ENCODE measurements at regions not wholly inside any gene's neighbourhood (a gene's known extent, or its start where the extent isn't known, plus 50 kb on each side); places are given as distances from the start of the nearest gene placed in this dataset.

DNA sequence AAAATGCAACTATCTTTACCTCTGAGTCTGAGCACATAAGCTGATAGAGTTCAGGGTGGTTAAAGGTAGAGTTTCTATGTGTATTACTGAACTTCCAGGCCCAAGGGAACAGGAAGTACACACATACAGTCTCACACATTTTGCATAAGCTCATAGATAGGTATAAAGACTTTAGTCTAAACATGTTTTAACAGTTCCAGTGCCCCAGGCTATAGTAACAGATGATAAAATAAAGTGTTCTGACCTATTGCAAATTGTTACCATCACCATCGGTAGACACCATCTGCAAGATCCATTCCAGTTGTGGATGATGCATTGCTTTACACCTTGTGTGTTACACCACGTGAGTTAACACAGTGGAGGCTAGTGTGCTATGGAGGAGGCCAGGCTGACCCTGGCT, 95.8 kb downstream of the TMEM174 start:
- ChIA-PET CTCF (no interaction called here), SMC1A (ENCODE audit: uncharacterized antibody, unreplicated experiment) (interaction anchor here (0.5 kb wide), 1 partner anchor 44 kb away, joined by 4 read pairs; no protein-coding TSS in a partner anchor)
- 33% methylated on average over 2 of the region's 2 CpGs for WGBS (ENCODE audit: insufficient coverage, insufficient replicate concordance, low lambda C conversion rate, missing lambda C conversion rate)

More for the DNA sequence above, 95.8 kb downstream of the TMEM174 start:
- BruUV-seq (replicated peaks): no TSS peak
- Histone ChIP-seq H3K27me3 (replicated peaks in 1 of 2; ENCODE audit: control insufficient read depth in 2 of 2, insufficient read depth in 2 of 2, low read length in 1 of 2) (peaks cover 0 to 2% of the 10 kb centered on the region in 2 experiments; a peak in 2 of 4 replicates), H3K4me3 (no peak overlapping the region), H4K20me1 (ENCODE audit: control insufficient read depth, insufficient read depth) (no peaks in the 10 kb centered on the region), H3K4me1 (ENCODE audit: control insufficient read depth, insufficient read depth, low read length) (no peaks in the 10 kb centered on the region), H3K27ac (ENCODE audit: control insufficient read depth, insufficient read depth) (no peak overlapping the region), H3K9ac (ENCODE audit: control insufficient read depth, insufficient read depth, low read length) (no peak overlapping the region), H3K9me3 (replicated peaks; ENCODE audit: control insufficient read depth, insufficient read depth, low read length) (no peaks in the 10 kb centered on the region), H3K79me2 (ENCODE audit: control insufficient read depth, insufficient read depth, low read length) (no peaks in the 10 kb centered on the region), H3K36me3 (ENCODE audit: control insufficient read depth in 2 of 2, insufficient read depth in 2 of 2, low read length in 1 of 2) (no peaks in the 10 kb centered on the region), H3K4me2 (ENCODE audit: control insufficient read depth, insufficient read depth) (no peak overlapping the region), H2AFZ (ENCODE audit: control insufficient read depth, low read depth, low read length) (no peak overlapping the region)
- FAIRE-seq (no peak), ATAC-seq (no peak), DNase-seq (ENCODE audit: low read depth, low spot score) (no peak)
- TF ChIP-seq, protein P1, sequence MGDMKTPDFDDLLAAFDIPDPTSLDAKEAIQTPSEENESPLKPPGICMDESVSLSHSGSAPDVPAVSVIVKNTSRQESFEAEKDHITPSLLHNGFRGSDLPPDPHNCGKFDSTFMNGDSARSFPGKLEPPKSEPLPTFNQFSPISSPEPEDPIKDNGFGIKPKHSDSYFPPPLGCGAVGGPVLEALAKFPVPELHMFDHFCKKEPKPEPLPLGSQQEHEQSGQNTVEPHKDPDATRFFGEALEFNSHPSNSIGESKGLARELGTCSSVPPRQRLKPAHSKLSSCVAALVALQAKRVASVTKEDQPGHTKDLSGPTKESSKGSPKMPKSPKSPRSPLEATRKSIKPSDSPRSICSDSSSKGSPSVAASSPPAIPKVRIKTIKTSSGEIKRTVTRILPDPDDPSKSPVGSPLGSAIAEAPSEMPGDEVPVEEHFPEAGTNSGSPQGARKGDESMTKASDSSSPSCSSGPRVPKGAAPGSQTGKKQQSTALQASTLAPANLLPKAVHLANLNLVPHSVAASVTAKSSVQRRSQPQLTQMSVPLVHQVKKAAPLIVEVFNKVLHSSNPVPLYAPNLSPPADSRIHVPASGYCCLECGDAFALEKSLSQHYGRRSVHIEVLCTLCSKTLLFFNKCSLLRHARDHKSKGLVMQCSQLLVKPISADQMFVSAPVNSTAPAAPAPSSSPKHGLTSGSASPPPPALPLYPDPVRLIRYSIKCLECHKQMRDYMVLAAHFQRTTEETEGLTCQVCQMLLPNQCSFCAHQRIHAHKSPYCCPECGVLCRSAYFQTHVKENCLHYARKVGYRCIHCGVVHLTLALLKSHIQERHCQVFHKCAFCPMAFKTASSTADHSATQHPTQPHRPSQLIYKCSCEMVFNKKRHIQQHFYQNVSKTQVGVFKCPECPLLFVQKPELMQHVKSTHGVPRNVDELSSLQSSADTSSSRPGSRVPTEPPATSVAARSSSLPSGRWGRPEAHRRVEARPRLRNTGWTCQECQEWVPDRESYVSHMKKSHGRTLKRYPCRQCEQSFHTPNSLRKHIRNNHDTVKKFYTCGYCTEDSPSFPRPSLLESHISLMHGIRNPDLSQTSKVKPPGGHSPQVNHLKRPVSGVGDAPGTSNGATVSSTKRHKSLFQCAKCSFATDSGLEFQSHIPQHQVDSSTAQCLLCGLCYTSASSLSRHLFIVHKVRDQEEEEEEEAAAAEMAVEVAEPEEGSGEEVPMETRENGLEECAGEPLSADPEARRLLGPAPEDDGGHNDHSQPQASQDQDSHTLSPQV (IDR thresholded peaks at IDR 0.05): no peak
- TF ChIP-seq JUND (IDR thresholded peaks at IDR 0.05; ENCODE audit: low read depth, low read length) (no peak), MYB (IDR thresholded peaks at IDR 0.05; ENCODE audit: borderline replicate concordance, low read depth, low read length) (no peak), ZNF274 (IDR thresholded peaks at IDR 0.05; ENCODE audit: insufficient read depth, insufficient read length) (no peak), RBBP5 (conservative IDR thresholded peaks at IDR 0.05) (no peak), NR2C1 (IDR thresholded peaks at IDR 0.05) (no peak), MXI1 (IDR thresholded peaks at IDR 0.05; ENCODE audit: low read depth, low read length) (no peak), ZBED1 (IDR thresholded peaks at IDR 0.05; ENCODE audit: borderline replicate concordance) (no peak), ZSCAN29 (IDR thresholded peaks at IDR 0.05) (no peak), LARP7 (IDR thresholded peaks at IDR 0.05) (no peak), BCL11A (IDR thresholded peaks at IDR 0.05; ENCODE audit: low read depth, low read length) (no peak), ZZZ3 (IDR thresholded peaks at IDR 0.05; ENCODE audit: control insufficient read depth, insufficient read length, low read depth) (no peak), HDGF (IDR thresholded peaks at IDR 0.05) (no peak)
- TF ChIP-seq, protein P2, sequence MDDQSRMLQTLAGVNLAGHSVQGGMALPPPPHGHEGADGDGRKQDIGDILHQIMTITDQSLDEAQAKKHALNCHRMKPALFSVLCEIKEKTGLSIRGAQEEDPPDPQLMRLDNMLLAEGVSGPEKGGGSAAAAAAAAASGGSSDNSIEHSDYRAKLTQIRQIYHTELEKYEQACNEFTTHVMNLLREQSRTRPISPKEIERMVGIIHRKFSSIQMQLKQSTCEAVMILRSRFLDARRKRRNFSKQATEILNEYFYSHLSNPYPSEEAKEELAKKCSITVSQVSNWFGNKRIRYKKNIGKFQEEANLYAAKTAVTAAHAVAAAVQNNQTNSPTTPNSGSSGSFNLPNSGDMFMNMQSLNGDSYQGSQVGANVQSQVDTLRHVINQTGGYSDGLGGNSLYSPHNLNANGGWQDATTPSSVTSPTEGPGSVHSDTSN (IDR thresholded peaks at IDR 0.05; ENCODE audit: insufficient replicate concordance, low read depth, low read length): no peak
- TF ChIP-seq, protein P3, sequence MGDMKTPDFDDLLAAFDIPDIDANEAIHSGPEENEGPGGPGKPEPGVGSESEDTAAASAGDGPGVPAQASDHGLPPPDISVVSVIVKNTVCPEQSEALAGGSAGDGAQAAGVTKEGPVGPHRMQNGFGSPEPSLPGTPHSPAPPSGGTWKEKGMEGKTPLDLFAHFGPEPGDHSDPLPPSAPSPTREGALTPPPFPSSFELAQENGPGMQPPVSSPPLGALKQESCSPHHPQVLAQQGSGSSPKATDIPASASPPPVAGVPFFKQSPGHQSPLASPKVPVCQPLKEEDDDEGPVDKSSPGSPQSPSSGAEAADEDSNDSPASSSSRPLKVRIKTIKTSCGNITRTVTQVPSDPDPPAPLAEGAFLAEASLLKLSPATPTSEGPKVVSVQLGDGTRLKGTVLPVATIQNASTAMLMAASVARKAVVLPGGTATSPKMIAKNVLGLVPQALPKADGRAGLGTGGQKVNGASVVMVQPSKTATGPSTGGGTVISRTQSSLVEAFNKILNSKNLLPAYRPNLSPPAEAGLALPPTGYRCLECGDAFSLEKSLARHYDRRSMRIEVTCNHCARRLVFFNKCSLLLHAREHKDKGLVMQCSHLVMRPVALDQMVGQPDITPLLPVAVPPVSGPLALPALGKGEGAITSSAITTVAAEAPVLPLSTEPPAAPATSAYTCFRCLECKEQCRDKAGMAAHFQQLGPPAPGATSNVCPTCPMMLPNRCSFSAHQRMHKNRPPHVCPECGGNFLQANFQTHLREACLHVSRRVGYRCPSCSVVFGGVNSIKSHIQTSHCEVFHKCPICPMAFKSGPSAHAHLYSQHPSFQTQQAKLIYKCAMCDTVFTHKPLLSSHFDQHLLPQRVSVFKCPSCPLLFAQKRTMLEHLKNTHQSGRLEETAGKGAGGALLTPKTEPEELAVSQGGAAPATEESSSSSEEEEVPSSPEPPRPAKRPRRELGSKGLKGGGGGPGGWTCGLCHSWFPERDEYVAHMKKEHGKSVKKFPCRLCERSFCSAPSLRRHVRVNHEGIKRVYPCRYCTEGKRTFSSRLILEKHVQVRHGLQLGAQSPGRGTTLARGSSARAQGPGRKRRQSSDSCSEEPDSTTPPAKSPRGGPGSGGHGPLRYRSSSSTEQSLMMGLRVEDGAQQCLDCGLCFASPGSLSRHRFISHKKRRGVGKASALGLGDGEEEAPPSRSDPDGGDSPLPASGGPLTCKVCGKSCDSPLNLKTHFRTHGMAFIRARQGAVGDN (IDR thresholded peaks at IDR 0.05): no peak
- POLR2A ChIA-PET: no interaction called here
- in situ Hi-C loops (cut with MboI): no loop called here
- RAD21 ChIA-PET (ENCODE audit: unreplicated experiment): no interaction called here
- intact Hi-C loops (cut with micrococcal nuclease; ENCODE audit: unreplicated experiment): no loop called here
